AG09309 (cell line): ENCODE measurements at regions not wholly inside any gene's neighbourhood (a gene's known extent, or its start where the extent isn't known, plus 50 kb on each side); places are given as distances from the start of the nearest gene placed in this dataset.
"Not testable (repeated sequence)": the region's sequence is repeated elsewhere in the genome, so short reads cannot be mapped to it uniquely, and the experiment has no call there.

ENCODE experiments used
- DNase-seq: peaks from one replicate; pipeline ENCODE4 v3.0.0-alpha.2; 2010; ENCODE audit warnings: low read depth
- H3K4me3 ChIP-seq: 2 replicates; pipeline ENCODE4 v1.5.1; 2011; ENCODE audit warnings: mild to moderate bottlenecking, low read depth, low read length, moderate library complexity; ENCODE audit not compliant: control insufficient read depth
- TF ChIP-seq, protein P1 (sequence below): IDR thresholded peaks from 2 replicates; pipeline ENCODE4 v1.5.1; 2011; ENCODE audit warnings: mild to moderate bottlenecking, low read depth, low read length, inconsistent platforms; ENCODE audit not compliant: insufficient read depth, control insufficient read depth; ENCODE audit errors: missing control alignments

DNA sequence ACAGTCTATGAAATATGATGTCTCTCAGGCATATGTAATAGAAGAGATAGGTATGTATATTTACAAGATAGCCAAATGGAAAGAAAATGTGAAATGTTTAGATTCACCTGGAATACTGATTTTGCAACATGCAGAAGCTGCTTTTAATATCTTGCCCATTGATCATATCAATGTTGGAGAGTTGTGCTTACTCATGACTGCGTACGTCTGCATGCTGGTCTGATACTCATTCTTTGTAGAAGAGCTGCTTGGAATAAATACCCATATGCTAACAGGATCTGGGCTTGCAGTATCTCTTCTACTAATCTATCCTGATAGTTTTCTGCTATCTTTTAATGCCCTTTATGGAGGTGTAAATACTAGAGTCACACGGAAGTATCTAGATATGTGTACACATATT is 120.6 kb upstream of the FOXP2 start:
- DNase-seq = no peak
- TF ChIP-seq, protein P1, sequence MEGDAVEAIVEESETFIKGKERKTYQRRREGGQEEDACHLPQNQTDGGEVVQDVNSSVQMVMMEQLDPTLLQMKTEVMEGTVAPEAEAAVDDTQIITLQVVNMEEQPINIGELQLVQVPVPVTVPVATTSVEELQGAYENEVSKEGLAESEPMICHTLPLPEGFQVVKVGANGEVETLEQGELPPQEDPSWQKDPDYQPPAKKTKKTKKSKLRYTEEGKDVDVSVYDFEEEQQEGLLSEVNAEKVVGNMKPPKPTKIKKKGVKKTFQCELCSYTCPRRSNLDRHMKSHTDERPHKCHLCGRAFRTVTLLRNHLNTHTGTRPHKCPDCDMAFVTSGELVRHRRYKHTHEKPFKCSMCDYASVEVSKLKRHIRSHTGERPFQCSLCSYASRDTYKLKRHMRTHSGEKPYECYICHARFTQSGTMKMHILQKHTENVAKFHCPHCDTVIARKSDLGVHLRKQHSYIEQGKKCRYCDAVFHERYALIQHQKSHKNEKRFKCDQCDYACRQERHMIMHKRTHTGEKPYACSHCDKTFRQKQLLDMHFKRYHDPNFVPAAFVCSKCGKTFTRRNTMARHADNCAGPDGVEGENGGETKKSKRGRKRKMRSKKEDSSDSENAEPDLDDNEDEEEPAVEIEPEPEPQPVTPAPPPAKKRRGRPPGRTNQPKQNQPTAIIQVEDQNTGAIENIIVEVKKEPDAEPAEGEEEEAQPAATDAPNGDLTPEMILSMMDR = no peak
- H3K4me3 ChIP-seq = no peak overlapping the region

DNA sequence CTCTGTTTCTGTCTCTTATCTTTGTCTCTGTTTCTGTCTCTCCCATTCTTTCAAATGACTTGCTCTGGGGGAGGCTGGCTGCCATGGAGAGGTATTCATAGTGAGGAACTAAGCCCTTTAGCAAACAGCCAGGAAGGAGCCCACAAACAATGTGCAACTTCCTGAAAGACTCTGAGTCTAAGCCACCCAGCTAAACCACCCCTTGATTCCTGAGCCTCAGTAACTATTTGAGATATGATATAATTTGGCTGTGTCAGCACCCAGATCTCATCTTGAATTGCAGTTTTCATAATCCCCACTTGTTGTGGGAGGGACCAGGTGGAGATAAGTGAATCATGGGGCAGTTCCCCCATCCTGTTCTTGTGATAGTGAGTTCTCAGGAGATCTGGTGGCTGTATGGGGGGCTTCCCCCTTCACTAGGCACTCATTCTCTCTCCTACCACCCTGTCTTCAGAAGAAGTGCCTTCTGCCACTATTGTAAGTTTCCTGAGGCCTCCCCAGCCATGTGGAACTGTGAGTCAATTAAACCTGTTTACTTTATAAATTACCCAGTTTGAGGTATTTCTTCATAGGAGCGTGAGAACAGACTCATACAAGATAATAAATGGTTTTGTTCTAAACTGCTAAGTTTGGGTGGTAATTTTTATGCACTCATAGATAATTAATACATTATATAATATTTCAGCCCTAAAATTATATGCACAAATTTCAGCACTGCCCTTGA is 121.2 kb upstream of the FOXP2 start:
- DNase-seq = no peak
- H3K4me3 ChIP-seq = no peak overlapping the region
- TF ChIP-seq, protein P1 = no peak

DNA sequence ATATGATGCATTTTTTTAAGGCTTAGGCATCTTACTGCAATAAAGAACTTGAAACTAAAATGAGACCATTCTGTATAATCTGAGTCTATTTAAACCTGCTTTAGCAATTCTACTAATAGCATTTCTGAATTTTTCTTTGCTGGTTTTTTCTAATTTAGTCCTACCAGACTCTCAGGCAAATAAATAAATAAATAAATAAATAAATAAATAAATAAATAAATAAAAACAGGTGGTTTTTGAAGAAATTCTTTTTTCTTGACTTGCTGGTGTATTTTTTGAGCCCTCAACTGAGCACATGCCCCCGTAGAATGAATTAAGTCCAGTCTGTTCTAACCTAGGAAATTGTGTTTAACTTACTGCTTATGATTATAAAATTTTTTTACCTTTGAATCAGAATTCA is 134.7 kb upstream of the FOXP2 start:
- TF ChIP-seq, protein P1 = no peak
- no peak for DNase-seq
- H3K4me3 ChIP-seq = no peak overlapping the region

DNA sequence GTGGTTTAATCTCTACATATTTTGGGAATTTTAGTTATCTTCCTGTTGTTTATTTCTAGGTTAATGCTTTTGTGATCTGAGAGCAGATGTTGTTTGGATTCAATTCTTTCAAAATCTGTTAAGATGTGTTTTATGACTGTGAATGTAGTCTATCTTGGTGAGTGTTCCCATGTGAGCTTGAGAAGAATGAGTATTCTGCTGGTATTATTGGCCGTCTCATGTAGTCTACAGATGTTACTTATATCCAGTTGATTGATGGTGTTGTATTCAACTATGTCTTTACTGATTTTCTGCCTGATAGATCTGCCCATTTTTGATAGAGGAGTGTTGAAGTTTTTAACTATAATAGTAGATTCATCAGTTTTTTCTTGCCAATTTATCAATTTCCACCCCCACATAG is 141.4 kb upstream of the FOXP2 start:
- no peak for DNase-seq
- H3K4me3 ChIP-seq = no peak overlapping the region
- TF ChIP-seq, protein P1 = no peak

DNA sequence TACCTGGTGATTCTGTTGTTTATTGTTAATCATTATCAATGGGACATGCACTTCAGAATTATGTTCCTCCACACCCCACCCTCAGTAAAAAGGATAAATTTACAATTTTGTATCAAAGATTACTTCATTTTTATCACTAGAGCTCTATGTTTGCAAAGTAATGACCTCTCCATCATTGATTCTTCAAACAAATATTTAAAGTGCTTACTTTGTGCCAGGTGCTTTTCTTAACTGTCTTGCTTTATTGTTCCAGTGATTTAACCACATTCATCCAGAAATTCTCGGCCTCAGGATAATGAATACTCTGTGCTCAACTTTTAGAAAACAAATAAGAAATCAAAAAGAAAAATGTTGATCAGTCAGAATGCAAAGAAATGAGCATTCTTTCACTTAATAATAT is 144.9 kb upstream of the FOXP2 start:
- DNase-seq = no peak
- TF ChIP-seq, protein P1 = no peak
- no peak overlapping the region for H3K4me3 ChIP-seq

DNA sequence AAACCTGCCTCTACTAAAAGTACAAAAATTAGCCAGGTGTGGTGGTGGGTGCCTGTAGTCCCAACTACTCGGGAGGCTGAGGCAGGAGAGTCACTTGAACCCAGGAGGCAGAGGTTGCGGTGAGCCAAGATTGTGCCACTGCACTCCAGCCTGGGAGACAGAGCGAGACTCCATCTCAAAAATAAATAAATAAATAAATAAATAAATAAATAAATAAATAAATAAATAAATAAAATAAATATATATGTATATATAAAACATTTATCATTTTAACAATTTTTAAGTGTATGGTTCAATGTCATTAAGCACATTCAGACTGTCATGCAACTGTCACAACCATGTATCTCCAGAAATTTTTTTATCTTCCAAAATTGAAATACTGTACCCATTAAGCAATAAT is 147.1 kb upstream of the FOXP2 start:
- DNase-seq, H3K4me3 ChIP-seq: not testable (repeated sequence)

DNA sequence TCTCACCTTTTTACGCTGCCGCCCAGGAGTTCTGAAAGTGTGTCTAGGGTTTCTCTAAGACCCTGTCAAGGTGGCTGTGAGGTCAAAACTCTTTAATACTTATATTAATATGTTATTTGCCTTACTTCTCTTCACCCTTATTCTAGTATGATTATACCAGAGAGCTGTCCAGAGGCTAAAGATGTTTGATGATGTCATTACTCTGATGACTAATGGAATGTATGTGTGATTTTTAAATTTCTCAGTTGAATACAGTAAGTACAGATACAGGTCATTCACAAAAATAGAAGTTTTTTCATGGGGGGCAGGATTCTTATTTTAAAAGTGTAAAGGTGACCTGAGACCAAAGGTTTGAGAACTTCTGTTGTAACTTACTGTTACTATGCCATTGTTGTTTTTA is 150.6 kb upstream of the FOXP2 start:
- TF ChIP-seq, protein P1 = no peak
- no peak for DNase-seq
- no peak overlapping the region for H3K4me3 ChIP-seq
